ENCODE measurements at regions not wholly inside any gene's neighbourhood (a gene's known extent, or its start where the extent isn't known, plus 50 kb on each side); places are given as distances from the start of the nearest gene placed in this dataset.

DNA sequence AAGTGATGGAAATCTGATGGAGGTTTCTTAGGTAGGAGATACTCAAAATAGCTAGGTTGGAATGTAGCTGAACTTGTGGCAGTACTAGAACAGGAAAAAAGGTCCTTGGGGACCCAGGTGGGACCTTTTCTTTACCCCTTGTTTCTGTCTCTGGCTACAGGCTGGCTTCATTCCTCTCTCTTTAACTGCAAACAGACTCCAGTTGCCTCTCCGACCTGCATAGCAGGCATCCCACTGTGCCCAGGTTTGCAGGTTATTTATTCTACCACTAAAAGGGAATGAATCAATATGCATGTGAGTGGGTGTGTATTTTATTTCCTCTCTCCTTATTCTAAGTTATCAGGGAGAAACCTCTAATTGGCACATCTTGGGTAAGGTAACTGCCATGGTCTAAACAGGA lies 758.1 kb downstream of the MED13L start:
- Histone ChIP-seq H3K9me3 (ENCODE audit: control insufficient read depth in 5 of 5, low read length in 5 of 5) (peaks cover 0 to 11% (median 8%) of the 10 kb centered on the region in 5 donors), H3K27ac (ENCODE audit: low read depth, low read length) (no peak overlapping the region), H3K27me3 (ENCODE audit: control insufficient read depth in 5 of 5, insufficient read depth in 4 of 5, low read length in 5 of 5) (peaks cover 0 to 3% (median 0%) of the 10 kb centered on the region in 5 donors), H3K9ac (ENCODE audit: low read length in 5 of 5) (no peak overlapping the region), H3K4me1 (ENCODE audit: control insufficient read depth in 5 of 5, insufficient read depth in 5 of 5, low read length in 5 of 5) (no peaks in the 10 kb centered on the region), H3K4me3 (ENCODE audit: low read depth in 1 of 5, low read length in 5 of 5) (no peak overlapping the region), H3K36me3 (ENCODE audit: control insufficient read depth in 5 of 5, insufficient read depth in 5 of 5, low read length in 5 of 5) (no peaks in the 10 kb centered on the region)

DNA sequence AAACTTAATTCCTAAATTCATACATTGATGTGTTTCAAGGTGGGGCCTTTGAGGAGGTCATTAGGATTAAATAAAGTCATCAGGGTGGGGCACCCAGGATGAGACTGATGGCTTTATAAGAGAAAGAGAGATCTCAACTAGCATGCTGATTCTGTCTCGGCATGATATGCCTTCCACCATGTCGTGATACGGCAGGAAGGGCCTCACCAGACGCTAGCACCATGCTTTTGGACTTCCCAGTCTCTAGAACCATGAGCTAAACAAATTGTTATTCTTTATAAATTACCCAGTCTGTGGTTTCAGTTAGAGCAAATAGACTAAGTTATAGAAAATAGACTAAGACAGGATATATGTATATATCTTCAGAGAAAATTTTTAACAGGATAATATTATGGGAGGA lies 759.6 kb downstream of the MED13L start:
- H3K9me3 ChIP-seq (ENCODE audit: control insufficient read depth in 5 of 5, low read length in 5 of 5), result peaks cover 5 to 18% (median 16%) of the 10 kb centered on the region in 5 donors
- no peaks in the 10 kb centered on the region for H3K36me3 ChIP-seq (ENCODE audit: control insufficient read depth in 5 of 5, insufficient read depth in 5 of 5, low read length in 5 of 5)
- no peaks in the 10 kb centered on the region for H3K4me1 ChIP-seq (ENCODE audit: control insufficient read depth in 5 of 5, insufficient read depth in 5 of 5, low read length in 5 of 5)
- H3K9ac ChIP-seq (ENCODE audit: low read length in 5 of 5), result no peak overlapping the region
- H3K27me3 ChIP-seq (ENCODE audit: control insufficient read depth in 5 of 5, insufficient read depth in 4 of 5, low read length in 5 of 5), result peaks cover 0 to 3% (median 0%) of the 10 kb centered on the region in 5 donors
- no peak overlapping the region for H3K27ac ChIP-seq (ENCODE audit: low read depth, low read length)
- no peak overlapping the region for H3K4me3 ChIP-seq (ENCODE audit: low read depth in 1 of 5, low read length in 5 of 5)

DNA sequence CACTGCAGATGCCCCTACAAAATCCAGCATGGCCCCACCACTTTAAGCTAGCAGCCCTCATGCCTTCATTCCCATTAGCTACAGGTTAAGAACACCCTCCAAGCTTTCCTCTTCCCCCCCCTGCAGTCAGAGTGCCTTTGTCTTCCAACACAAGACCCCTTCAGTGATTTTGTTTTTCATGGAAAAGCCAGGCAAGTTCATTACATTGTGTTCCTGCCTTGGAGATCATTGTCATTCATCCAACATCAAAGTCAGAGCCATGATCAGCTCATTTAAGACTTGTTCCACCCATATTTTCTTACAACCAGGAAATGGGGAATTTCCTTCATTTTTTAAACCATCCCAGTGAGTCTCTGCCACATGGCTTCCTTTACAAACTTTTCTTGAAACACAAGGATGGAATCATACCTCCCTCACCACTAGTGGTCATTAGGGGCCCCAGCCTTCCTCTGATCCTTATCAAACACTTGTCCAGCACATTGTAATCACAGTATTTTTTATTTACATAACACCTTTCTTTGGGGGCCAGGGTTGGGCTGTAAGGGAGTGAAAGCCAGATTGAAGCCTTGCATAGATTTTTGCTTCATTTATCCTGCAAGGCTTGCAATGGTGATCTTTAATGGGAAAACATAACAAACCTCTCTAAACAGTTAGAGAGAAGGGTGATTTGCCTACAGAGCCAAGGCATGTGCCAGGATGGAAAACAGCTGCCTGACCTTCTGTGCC lies 765.3 kb downstream of the MED13L start:
- no peak overlapping the region for H3K4me3 ChIP-seq (ENCODE audit: low read depth in 1 of 5, low read length in 5 of 5)
- peaks cover 0 to 4% (median 0%) of the 10 kb centered on the region in 5 donors for H3K27me3 ChIP-seq (ENCODE audit: control insufficient read depth in 5 of 5, insufficient read depth in 4 of 5, low read length in 5 of 5)
- H3K9me3 ChIP-seq (ENCODE audit: control insufficient read depth in 5 of 5, low read length in 5 of 5), result peaks cover 7 to 20% (median 17%) of the 10 kb centered on the region in 5 donors
- peaks cover 0 to 16% (median 0%) of the 10 kb centered on the region in 5 donors for H3K4me1 ChIP-seq (ENCODE audit: control insufficient read depth in 5 of 5, insufficient read depth in 5 of 5, low read length in 5 of 5)
- no peak overlapping the region for H3K27ac ChIP-seq (ENCODE audit: low read depth, low read length)
- no peak overlapping the region for H3K9ac ChIP-seq (ENCODE audit: low read length in 5 of 5)
- H3K36me3 ChIP-seq (ENCODE audit: control insufficient read depth in 5 of 5, insufficient read depth in 5 of 5, low read length in 5 of 5), result no peaks in the 10 kb centered on the region

DNA sequence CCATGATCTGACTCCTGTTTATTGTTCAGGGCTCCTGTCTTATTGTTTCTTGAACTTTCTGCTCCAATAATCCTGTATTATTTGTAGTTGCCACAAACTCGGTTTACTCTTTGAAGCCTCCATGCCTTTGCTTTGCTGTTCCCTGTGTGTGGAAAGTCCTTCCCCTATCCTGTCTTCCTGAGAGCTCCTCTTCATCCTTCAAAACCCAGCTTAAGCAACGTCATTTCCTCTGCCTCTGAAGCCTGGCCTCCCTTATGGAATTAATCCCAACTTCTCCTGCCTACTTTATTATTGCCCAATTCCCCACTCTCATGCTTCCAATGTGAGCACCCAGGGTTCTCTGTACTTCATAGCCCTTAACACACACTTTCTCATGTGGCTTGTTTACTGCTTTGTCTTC lies 766.2 kb downstream of the MED13L start:
- H3K4me1 ChIP-seq (ENCODE audit: control insufficient read depth in 5 of 5, insufficient read depth in 5 of 5, low read length in 5 of 5), result peaks cover 0 to 23% (median 0%) of the 10 kb centered on the region in 5 donors
- H3K9me3 ChIP-seq (ENCODE audit: control insufficient read depth in 5 of 5, low read length in 5 of 5), result peaks cover 7 to 17% (median 14%) of the 10 kb centered on the region in 5 donors
- no peak overlapping the region for H3K27ac ChIP-seq (ENCODE audit: low read depth, low read length)
- no peaks in the 10 kb centered on the region for H3K36me3 ChIP-seq (ENCODE audit: control insufficient read depth in 5 of 5, insufficient read depth in 5 of 5, low read length in 5 of 5)
- H3K4me3 ChIP-seq (ENCODE audit: low read depth in 1 of 5, low read length in 5 of 5), result no peak overlapping the region
- H3K9ac ChIP-seq (ENCODE audit: low read length in 5 of 5), result no peak overlapping the region
- peaks cover 0 to 4% (median 0%) of the 10 kb centered on the region in 5 donors for H3K27me3 ChIP-seq (ENCODE audit: control insufficient read depth in 5 of 5, insufficient read depth in 4 of 5, low read length in 5 of 5)

DNA sequence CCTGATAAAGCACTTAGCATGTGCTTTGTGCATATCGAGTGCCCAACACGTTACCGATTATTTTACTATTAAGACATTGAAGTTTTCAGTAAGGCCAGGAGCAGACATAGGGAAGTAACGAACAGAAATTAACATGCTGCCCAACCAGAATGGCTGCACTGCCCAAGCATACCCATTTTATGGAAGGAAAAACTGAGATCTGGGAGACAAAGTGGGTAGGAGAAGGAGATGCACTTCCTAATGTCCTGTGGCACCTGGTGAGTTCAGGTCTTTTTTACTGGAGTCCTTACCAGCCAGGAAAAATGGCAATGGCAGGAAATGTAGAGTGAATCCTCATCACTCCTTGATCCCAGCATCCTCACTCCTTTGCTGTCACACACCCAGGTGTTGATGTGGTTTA lies 768.5 kb downstream of the MED13L start:
- Histone ChIP-seq H3K27me3 (ENCODE audit: control insufficient read depth in 5 of 5, insufficient read depth in 4 of 5, low read length in 5 of 5) (peaks cover 0 to 4% (median 0%) of the 10 kb centered on the region in 5 donors), H3K36me3 (ENCODE audit: control insufficient read depth in 5 of 5, insufficient read depth in 5 of 5, low read length in 5 of 5) (no peaks in the 10 kb centered on the region), H3K9me3 (ENCODE audit: control insufficient read depth in 5 of 5, low read length in 5 of 5) (peaks cover 7 to 16% (median 13%) of the 10 kb centered on the region in 5 donors), H3K9ac (ENCODE audit: low read length in 5 of 5) (no peak overlapping the region), H3K27ac (ENCODE audit: low read depth, low read length) (no peak overlapping the region), H3K4me1 (ENCODE audit: control insufficient read depth in 5 of 5, insufficient read depth in 5 of 5, low read length in 5 of 5) (peaks cover 0 to 43% (median 2%) of the 10 kb centered on the region in 5 donors), H3K4me3 (ENCODE audit: low read depth in 1 of 5, low read length in 5 of 5) (no peak overlapping the region)

DNA sequence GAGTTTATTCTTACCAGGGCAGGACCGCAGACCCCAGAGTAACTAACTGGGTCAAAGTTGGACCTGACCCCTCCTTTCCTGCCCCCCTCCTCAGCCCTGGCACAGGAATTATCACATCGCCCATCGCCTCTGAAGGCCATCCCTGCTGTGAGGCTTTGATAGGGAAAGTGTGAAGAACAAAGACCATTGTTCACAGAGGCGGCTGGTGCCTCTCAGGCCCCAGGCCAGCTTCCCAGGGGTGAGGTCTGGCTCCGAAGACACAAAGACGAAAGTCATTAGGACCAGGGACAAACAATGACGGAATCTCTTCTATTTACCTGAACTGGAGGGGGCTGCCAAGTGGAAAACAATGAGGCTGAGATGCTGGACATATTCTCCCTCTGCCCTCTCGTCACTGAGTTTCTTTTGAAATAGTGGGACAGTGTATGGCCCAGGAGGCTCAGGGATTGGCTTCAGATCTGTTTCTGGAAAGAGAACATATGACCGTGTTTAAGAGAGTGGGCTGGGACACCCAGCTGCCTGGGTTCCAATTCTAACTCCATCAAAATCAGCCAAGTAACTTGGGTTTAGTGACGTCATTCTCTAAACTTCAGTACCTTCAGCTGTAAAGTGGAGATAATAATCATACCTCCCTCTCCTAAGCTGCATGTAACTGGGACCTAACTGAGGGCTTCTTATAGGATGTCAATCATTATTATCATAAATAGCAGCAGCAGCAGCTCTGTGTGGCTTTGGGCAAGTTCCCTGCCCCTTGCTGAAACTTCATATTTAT lies 769.4 kb downstream of the MED13L start:
- no peak overlapping the region for H3K27ac ChIP-seq (ENCODE audit: low read depth, low read length)

DNA sequence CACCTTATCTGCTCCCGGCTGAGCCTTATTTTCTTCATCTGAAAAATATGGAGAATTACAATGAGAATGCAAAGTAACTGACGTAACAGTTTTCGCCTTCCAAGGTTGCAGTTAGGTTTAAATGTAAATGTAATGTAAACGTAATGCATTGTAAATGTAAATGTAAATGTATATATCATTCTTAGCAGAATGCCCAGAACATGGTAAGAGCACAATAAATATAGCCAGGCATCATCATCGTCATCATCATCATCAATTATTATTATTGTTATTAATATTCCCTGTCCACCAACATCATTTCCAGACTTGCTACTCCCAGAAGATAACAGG lies 770.0 kb downstream of the MED13L start:
- no peak overlapping the region for H3K27ac ChIP-seq (ENCODE audit: low read depth, low read length)
- peaks cover 0 to 51% (median 6%) of the 10 kb centered on the region in 5 donors for H3K4me1 ChIP-seq (ENCODE audit: control insufficient read depth in 5 of 5, insufficient read depth in 5 of 5, low read length in 5 of 5)

More for the DNA sequence above, 769.4 kb downstream of the MED13L start:
- Histone ChIP-seq H3K9ac (ENCODE audit: low read length in 5 of 5) (no peak overlapping the region), H3K9me3 (ENCODE audit: control insufficient read depth in 5 of 5, low read length in 5 of 5) (peaks cover 5 to 9% (median 8%) of the 10 kb centered on the region in 5 donors), H3K36me3 (ENCODE audit: control insufficient read depth in 5 of 5, insufficient read depth in 5 of 5, low read length in 5 of 5) (no peaks in the 10 kb centered on the region), H3K4me3 (ENCODE audit: low read depth in 1 of 5, low read length in 5 of 5) (no peak overlapping the region), H3K4me1 (ENCODE audit: control insufficient read depth in 5 of 5, insufficient read depth in 5 of 5, low read length in 5 of 5) (peaks cover 0 to 51% (median 6%) of the 10 kb centered on the region in 5 donors), H3K27me3 (ENCODE audit: control insufficient read depth in 5 of 5, insufficient read depth in 4 of 5, low read length in 5 of 5) (peaks cover 0 to 4% (median 0%) of the 10 kb centered on the region in 5 donors)

DNA sequence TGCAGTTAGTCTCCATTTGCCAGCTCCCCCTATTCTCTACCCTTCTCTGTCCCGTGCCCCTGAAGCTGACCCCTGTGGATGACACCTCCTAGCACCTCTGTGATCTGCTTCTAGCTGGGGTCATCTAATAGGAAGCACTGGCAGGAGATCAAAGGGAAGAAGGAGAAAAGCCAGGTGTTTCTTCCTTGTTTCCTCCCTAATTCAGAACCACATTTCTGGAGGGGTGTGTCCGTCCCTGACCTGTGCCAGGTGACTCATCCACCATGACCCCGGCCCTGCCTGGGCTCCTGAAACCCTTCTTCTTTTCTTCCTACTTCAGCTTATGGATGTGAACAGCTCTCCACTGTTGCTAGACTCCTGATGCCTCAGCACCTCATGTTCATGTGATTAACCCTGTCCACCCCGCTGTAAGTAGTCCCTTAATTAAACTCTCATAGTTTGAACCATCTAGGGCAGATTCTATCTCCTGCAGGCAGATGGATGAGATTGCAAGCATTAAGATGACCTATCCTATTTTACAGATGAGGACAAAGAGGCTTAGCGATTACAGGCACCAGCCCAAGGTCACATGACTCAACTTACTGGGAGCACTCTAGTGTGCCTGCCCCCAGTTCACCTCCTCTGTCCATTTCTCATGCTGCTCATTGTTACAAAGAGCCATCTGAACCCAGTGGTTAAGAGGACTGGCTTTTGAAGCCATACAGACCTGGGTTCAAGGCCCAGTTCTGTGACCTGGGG lies 770.5 kb downstream of the MED13L start:
- Histone ChIP-seq H3K4me1 (ENCODE audit: control insufficient read depth in 5 of 5, insufficient read depth in 5 of 5, low read length in 5 of 5) (peaks cover 0 to 51% (median 6%) of the 10 kb centered on the region in 5 donors), H3K9me3 (ENCODE audit: control insufficient read depth in 5 of 5, low read length in 5 of 5) (peaks cover 0 to 8% (median 0%) of the 10 kb centered on the region in 5 donors), H3K9ac (ENCODE audit: low read length in 5 of 5) (no peak overlapping the region), H3K27ac (ENCODE audit: low read depth, low read length) (no peak overlapping the region), H3K27me3 (ENCODE audit: control insufficient read depth in 5 of 5, insufficient read depth in 4 of 5, low read length in 5 of 5) (peaks cover 0 to 4% (median 0%) of the 10 kb centered on the region in 5 donors), H3K4me3 (ENCODE audit: low read depth in 1 of 5, low read length in 5 of 5) (no peak overlapping the region), H3K36me3 (ENCODE audit: control insufficient read depth in 5 of 5, insufficient read depth in 5 of 5, low read length in 5 of 5) (no peaks in the 10 kb centered on the region)

More for the DNA sequence above, 770.0 kb downstream of the MED13L start:
- Histone ChIP-seq H3K4me3 (ENCODE audit: low read depth in 1 of 5, low read length in 5 of 5) (no peak overlapping the region), H3K36me3 (ENCODE audit: control insufficient read depth in 5 of 5, insufficient read depth in 5 of 5, low read length in 5 of 5) (no peaks in the 10 kb centered on the region), H3K27me3 (ENCODE audit: control insufficient read depth in 5 of 5, insufficient read depth in 4 of 5, low read length in 5 of 5) (peaks cover 0 to 4% (median 0%) of the 10 kb centered on the region in 5 donors), H3K9ac (ENCODE audit: low read length in 5 of 5) (no peak overlapping the region), H3K9me3 (ENCODE audit: control insufficient read depth in 5 of 5, low read length in 5 of 5) (peaks cover 0 to 6% (median 3%) of the 10 kb centered on the region in 5 donors)

DNA sequence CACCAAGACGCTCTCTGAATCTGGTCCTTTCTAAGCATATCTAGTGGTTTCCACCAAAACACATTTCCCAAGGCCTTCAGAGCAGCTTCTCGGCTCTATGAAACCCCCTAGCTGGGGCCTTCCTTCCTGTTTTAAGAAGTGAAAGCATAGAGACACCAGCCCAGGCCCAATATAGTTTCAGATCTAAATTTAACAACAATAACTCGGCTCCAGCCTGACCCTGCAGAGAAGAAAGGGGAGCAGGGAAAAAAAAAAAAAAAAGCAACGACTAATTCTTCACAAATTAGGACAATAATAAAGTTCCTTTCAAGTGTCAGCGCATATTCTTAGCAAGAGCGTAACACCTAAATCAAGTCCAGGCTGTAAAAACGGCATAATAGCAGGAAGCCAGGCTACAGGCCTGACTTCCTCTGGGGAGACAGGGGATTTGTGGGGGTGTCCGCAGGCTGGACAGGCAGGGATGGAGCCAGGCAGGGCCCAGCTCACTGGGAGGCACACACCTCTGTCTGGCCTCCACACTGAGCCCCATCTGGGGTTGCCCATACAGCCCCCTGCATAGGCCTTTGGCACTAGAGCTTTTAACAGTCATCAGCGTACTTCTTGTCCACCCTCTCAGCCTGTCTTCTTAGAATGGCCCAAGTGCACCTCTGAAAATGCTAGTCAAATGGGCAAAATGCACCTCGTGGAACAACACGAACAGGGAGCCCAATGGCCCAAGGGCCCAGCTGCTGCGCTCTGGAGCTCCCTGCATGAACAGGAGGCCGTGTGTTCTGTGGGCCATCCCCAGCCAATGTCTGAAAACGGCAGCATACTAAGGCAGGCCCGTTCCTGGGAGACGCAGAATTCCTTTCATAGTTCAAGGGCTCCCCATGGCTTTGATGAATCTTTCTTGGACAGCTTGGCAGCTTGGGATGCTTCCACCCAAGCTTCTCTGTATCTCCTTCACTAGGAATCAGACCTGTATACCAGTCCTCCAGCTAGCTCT lies 772.9 kb downstream of the MED13L start:
- peaks cover 0 to 8% (median 0%) of the 10 kb centered on the region in 5 donors for H3K9me3 ChIP-seq (ENCODE audit: control insufficient read depth in 5 of 5, low read length in 5 of 5)
- H3K36me3 ChIP-seq (ENCODE audit: control insufficient read depth in 5 of 5, insufficient read depth in 5 of 5, low read length in 5 of 5), result no peaks in the 10 kb centered on the region
- H3K4me3 ChIP-seq (ENCODE audit: low read depth in 1 of 5, low read length in 5 of 5), result no peak overlapping the region
- no peak overlapping the region for H3K9ac ChIP-seq (ENCODE audit: low read length in 5 of 5)
- H3K27ac ChIP-seq (ENCODE audit: low read depth, low read length), result peak overlapping the region; percentile 22
- no peaks in the 10 kb centered on the region for H3K27me3 ChIP-seq (ENCODE audit: control insufficient read depth in 5 of 5, insufficient read depth in 4 of 5, low read length in 5 of 5)
- H3K4me1 ChIP-seq (ENCODE audit: control insufficient read depth in 5 of 5, insufficient read depth in 5 of 5, low read length in 5 of 5), result peaks cover 0 to 51% (median 6%) of the 10 kb centered on the region in 5 donors
